ES-I3 (cell line): ENCODE measurements at regions not wholly inside any gene's neighbourhood (a gene's known extent, or its start where the extent isn't known, plus 50 kb on each side); places are given as distances from the start of the nearest gene placed in this dataset.
"Not testable (repeated sequence)": the region's sequence is repeated elsewhere in the genome, so short reads cannot be mapped to it uniquely, and the experiment has no call there.

Experiments
- H3K36me3 ChIP-seq: 2 replicates; pipeline ENCODE4 v1.6.1; 2013; ENCODE audit warnings: mild to moderate bottlenecking, low read length, control low read depth, moderate library complexity; ENCODE audit not compliant: insufficient read depth
- H3K4me1 ChIP-seq: 2 replicates; pipeline ENCODE4 v1.6.1; 2013; ENCODE audit warnings: mild to moderate bottlenecking, control low read depth, low read length; ENCODE audit not compliant: insufficient read depth
- H3K9ac ChIP-seq: 2 replicates; pipeline ENCODE4 v1.6.1; 2013; ENCODE audit warnings: low read depth, mild to moderate bottlenecking, low read length, moderate library complexity
- H3K9me3 ChIP-seq: 2 replicates; pipeline ENCODE4 v1.6.1; 2013; ENCODE audit warnings: mild to moderate bottlenecking, low read length, moderate library complexity; ENCODE audit not compliant: control insufficient read depth, insufficient read depth

GRCh38 chr10:8158193-8159071 lies 103.9 kb downstream of the GATA3 start:
- Histone ChIP-seq H3K4me1 (no peaks in the 10 kb centered on the region), H3K36me3 (no peaks in the 10 kb centered on the region), H3K9me3 (no peaks in the 10 kb centered on the region), H3K9ac (no peak overlapping the region)

- no peak overlapping the region for H3K9ac ChIP-seq
- no peaks in the 10 kb centered on the region for H3K9me3 ChIP-seq
- no peaks in the 10 kb centered on the region for H3K4me1 ChIP-seq
- H3K36me3 ChIP-seq = no peaks in the 10 kb centered on the region
These were observed 105.1 kb downstream of the GATA3 start for GRCh38 chr10:8159341-8160165.

- H3K9me3 ChIP-seq = peaks cover 3% of the 10 kb centered on the region; the same call in 1 of the 2 replicates
- no peaks in the 10 kb centered on the region for H3K36me3 ChIP-seq
- H3K9ac ChIP-seq = no peak overlapping the region
- H3K4me1 ChIP-seq = no peaks in the 10 kb centered on the region
These were observed 109.3 kb downstream of the GATA3 start for GRCh38 chr10:8163824-8164223.

DNA sequence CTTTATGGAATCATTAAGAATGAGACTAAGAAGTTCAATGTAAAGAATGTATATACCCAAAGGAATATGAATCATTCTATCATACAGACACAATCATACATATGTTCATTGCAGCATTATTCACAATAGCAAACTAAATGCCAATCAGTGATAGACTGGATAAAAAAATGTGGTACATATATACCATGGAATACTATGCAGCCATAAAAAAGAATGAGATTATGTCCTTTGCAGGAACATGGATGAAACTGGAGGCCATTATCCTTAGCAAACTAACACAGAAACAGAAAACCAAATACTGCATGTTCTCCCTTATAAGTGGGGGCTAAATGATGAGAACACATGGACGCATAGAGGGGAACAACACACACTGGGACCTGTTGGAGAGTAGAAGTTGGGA lies 110.2 kb downstream of the GATA3 start:
- H3K36me3 ChIP-seq, H3K9ac ChIP-seq, H3K4me1 ChIP-seq, H3K9me3 ChIP-seq: not testable (repeated sequence)

GRCh38 chr10:8168836-8169235 lies 114.3 kb downstream of the GATA3 start:
- Histone ChIP-seq H3K36me3 (no peaks in the 10 kb centered on the region), H3K4me1 (no peaks in the 10 kb centered on the region), H3K9ac (no peak overlapping the region), H3K9me3 (peaks cover 3% of the 10 kb centered on the region; the same call in 1 of the 2 replicates)

DNA sequence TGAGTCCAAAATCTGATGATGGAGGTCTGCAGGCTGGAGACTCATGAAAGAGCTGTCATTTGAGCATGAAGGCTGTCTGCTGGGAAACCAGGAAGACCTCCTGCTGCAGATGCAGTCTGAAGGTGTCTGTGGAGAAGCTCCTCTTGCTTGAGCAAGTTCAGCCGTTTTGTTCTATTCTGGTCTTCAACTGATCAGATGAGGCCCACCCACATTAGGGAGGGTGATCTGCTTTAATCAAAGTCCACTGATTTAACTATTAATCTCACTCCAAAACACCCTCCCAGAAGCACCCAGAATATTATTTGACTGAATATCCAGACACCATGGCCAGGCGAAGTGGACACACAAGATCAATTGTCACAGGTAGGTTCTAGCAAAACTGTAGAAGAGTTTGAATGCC lies 116.5 kb downstream of the GATA3 start:
- H3K4me1 ChIP-seq = no peaks in the 10 kb centered on the region; the same call in 1 of the 2 replicates
- H3K9ac ChIP-seq = no peak overlapping the region
- no peaks in the 10 kb centered on the region for H3K36me3 ChIP-seq
- H3K9me3 ChIP-seq = peaks cover 3% of the 10 kb centered on the region; the same call in 1 of the 2 replicates

DNA sequence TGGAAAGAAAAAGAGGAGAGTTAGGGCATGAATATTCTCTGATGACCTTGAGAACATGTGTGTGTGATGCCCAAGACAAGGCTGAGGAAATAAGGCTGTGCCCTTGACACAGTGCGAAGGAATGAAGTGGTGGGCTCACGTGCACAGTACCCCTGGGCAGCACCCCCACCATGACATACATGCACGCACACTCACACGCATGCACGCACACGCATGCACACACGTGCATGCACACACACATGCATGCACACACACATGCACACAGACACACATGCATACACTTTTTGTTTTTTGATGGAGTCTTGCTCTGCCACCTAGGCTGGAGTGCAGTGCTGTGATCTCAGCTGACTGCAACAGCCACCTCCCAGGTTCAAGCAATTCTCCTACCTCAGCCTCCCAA lies 118.1 kb downstream of the GATA3 start:
- no peaks in the 10 kb centered on the region for H3K36me3 ChIP-seq
- H3K9ac ChIP-seq = no peak overlapping the region
- H3K9me3 ChIP-seq = peaks cover 3% of the 10 kb centered on the region; the same call in 1 of the 2 replicates
- H3K4me1 ChIP-seq = no peaks in the 10 kb centered on the region; the same call in 1 of the 2 replicates

GRCh38 chr10:8173243-8173865 lies 118.9 kb downstream of the GATA3 start:
- H3K9ac ChIP-seq = no peak overlapping the region
- H3K9me3 ChIP-seq = peaks cover 2% of the 10 kb centered on the region; the same call in 1 of the 2 replicates
- no peaks in the 10 kb centered on the region for H3K36me3 ChIP-seq
- no peaks in the 10 kb centered on the region; the same call in 1 of the 2 replicates for H3K4me1 ChIP-seq

- no peak overlapping the region for H3K9ac ChIP-seq
- no peaks in the 10 kb centered on the region for H3K36me3 ChIP-seq
These were observed 119.4 kb downstream of the GATA3 start for GRCh38 chr10:8173866-8174243.

GRCh38 chr10:8174762-8175161 lies 120.3 kb downstream of the GATA3 start:
- H3K9ac ChIP-seq = no peak overlapping the region
- H3K4me1 ChIP-seq = no peaks in the 10 kb centered on the region; the same call in 1 of the 2 replicates
- H3K36me3 ChIP-seq = no peaks in the 10 kb centered on the region
- no peaks in the 10 kb centered on the region for H3K9me3 ChIP-seq

More at GRCh38 chr10:8173866-8174243, 119.4 kb downstream of the GATA3 start:
- Histone ChIP-seq H3K9me3 (no peaks in the 10 kb centered on the region), H3K4me1 (no peaks in the 10 kb centered on the region; the same call in 1 of the 2 replicates)

- H3K9me3 ChIP-seq, H3K36me3 ChIP-seq, H3K4me1 ChIP-seq, H3K9ac ChIP-seq: not testable (repeated sequence)
These were observed 123.0 kb downstream of the GATA3 start for GRCh38 chr10:8177526-8177925.

- not testable (repeated sequence) for H3K36me3 ChIP-seq, H3K4me1 ChIP-seq, H3K9ac ChIP-seq, H3K9me3 ChIP-seq
These were observed 125.3 kb downstream of the GATA3 start for GRCh38 chr10:8179773-8180172.

- Histone ChIP-seq H3K9me3 (no peaks in the 10 kb centered on the region), H3K9ac (no peak overlapping the region), H3K4me1 (peaks cover 9% of the 10 kb centered on the region), H3K36me3 (no peaks in the 10 kb centered on the region)
These were observed 126.0 kb downstream of the GATA3 start for GRCh38 chr10:8180360-8181109.
